Right atrium auricular region (tissue), 2 donors: ENCODE measurements at regions not wholly inside any gene's neighbourhood (a gene's known extent, or its start where the extent isn't known, plus 50 kb on each side); places are given as distances from the start of the nearest gene placed in this dataset.

Experiments used
- DNase-seq: peaks from one replicate; pipeline ENCODE4 v3.0.0-alpha.2; 2019; ENCODE audit warnings: low spot score
- H3K27ac ChIP-seq, 2 donors: fragments of 200-600 bp; sonication (generic); 1 replicate in 1 of 2; 2 replicates in 1 of 2; pipeline ENCODE4 v1.5.1; 2016 to 2019
- H3K27me3 ChIP-seq, 2 donors: fragments of 200-600 bp; sonication (generic); one replicate each; pipeline versions ENCODE4 v1.5.1 to v1.6.0; 2017 to 2019
- H3K36me3 ChIP-seq: fragments of 200-600 bp; sonication (generic); one replicate; pipeline ENCODE4 v1.5.1; 2016
- H3K4me1 ChIP-seq, 2 donors: fragments of 200-600 bp; sonication (generic); one replicate each; pipeline versions ENCODE4 v1.5.1 to v1.6.0; 2017 to 2019
- H3K4me3 ChIP-seq, 2 donors: fragments of 200-600 bp; sonication (generic); 1 replicate in 1 of 2; 2 replicates in 1 of 2; pipeline ENCODE4 v1.5.1; 2017 to 2019; ENCODE audit warnings: mild to moderate bottlenecking in 1 of 2, moderate library complexity in 1 of 2
- H3K9me3 ChIP-seq, 2 donors: fragments of 200-600 bp; sonication (generic); one replicate each; pipeline ENCODE4 v1.5.1; 2019
- TF ChIP-seq, protein P1 (sequence below), 2 donors: fragments of 200-600 bp; sonication (generic); IDR thresholded peaks; one replicate each; pipeline ENCODE4 v1.5.1; 2019; ENCODE audit warnings: antibody characterized with exemption in 2 of 2

GRCh38 chr7:17474724-17475344 lies 176.4 kb downstream of the AHR start:
- no peaks in the 10 kb centered on the region for H3K4me1 ChIP-seq
- no peaks in the 10 kb centered on the region for H3K9me3 ChIP-seq
- no peak for DNase-seq
- H3K4me3 ChIP-seq, result no peak overlapping the region
- TF ChIP-seq, protein P1, sequence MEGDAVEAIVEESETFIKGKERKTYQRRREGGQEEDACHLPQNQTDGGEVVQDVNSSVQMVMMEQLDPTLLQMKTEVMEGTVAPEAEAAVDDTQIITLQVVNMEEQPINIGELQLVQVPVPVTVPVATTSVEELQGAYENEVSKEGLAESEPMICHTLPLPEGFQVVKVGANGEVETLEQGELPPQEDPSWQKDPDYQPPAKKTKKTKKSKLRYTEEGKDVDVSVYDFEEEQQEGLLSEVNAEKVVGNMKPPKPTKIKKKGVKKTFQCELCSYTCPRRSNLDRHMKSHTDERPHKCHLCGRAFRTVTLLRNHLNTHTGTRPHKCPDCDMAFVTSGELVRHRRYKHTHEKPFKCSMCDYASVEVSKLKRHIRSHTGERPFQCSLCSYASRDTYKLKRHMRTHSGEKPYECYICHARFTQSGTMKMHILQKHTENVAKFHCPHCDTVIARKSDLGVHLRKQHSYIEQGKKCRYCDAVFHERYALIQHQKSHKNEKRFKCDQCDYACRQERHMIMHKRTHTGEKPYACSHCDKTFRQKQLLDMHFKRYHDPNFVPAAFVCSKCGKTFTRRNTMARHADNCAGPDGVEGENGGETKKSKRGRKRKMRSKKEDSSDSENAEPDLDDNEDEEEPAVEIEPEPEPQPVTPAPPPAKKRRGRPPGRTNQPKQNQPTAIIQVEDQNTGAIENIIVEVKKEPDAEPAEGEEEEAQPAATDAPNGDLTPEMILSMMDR (IDR thresholded peaks at IDR 0.05), result no peak
- no peaks in the 10 kb centered on the region for H3K27me3 ChIP-seq
- no peaks in the 10 kb centered on the region for H3K36me3 ChIP-seq
- no peak overlapping the region for H3K27ac ChIP-seq

- H3K27ac ChIP-seq, result no peak overlapping the region
- no peak for DNase-seq
- TF ChIP-seq, protein P1 (IDR thresholded peaks at IDR 0.05), result no peak
- no peaks in the 10 kb centered on the region for H3K27me3 ChIP-seq
- no peaks in the 10 kb centered on the region for H3K9me3 ChIP-seq
- H3K4me3 ChIP-seq, result no peak overlapping the region
- no peaks in the 10 kb centered on the region for H3K36me3 ChIP-seq
- H3K4me1 ChIP-seq, result no peaks in the 10 kb centered on the region
Observed at GRCh38 chr7:17477182-17477581, 178.7 kb downstream of the AHR start.

- no peaks in the 10 kb centered on the region for H3K36me3 ChIP-seq
- no peak for DNase-seq
- H3K27ac ChIP-seq, result no peak overlapping the region
- TF ChIP-seq, protein P1 (IDR thresholded peaks at IDR 0.05), result no peak
- H3K27me3 ChIP-seq, result no peaks in the 10 kb centered on the region
- no peaks in the 10 kb centered on the region for H3K4me1 ChIP-seq
- no peak overlapping the region for H3K4me3 ChIP-seq
- H3K9me3 ChIP-seq, result no peaks in the 10 kb centered on the region
Observed at GRCh38 chr7:17481118-17481517, 182.7 kb downstream of the AHR start.

DNA sequence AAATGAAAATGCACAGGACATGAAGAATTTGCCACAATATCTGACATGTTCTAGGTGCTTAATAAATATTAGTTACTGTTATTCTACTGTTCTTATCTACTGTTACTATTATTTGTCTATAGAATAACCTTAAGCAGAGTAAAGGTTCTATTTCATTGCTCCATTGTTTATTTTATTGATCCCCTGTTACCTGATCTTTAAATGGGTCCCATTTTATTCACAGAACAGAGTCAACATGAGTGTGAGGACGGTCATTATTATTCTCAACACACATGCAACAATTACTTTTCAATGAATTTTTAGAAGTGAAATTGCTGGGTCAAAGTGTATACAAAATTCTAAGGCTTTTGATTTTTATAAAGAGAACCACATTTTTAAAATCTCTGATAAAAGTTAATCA lies 186.9 kb downstream of the AHR start:
- H3K9me3 ChIP-seq, result no peaks in the 10 kb centered on the region
- TF ChIP-seq, protein P1 (IDR thresholded peaks at IDR 0.05), result no peak
- no peak overlapping the region for H3K27ac ChIP-seq
- no peak for DNase-seq
- no peak overlapping the region for H3K4me3 ChIP-seq
- H3K36me3 ChIP-seq, result no peaks in the 10 kb centered on the region
- no peaks in the 10 kb centered on the region for H3K4me1 ChIP-seq
- H3K27me3 ChIP-seq, result no peaks in the 10 kb centered on the region

DNA sequence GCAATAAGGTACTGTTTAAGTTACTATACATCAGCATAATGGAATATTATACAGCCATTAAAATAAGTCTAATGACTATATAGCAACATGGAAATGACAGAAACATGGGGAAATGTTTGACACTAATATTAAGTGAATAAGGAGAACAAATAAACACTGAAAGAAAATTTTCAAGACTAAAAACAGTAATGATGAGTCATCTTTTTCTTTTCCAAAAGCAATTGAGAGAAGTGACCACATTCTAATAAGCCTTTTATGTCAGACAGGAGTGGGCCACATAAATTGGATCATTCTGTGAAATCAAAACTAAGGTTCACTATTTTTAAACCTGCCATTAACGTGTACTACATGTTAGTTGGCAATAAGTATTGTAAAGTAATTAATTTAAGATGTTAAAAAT lies 187.5 kb downstream of the AHR start:
- H3K9me3 ChIP-seq, result no peaks in the 10 kb centered on the region
- no peaks in the 10 kb centered on the region for H3K36me3 ChIP-seq
- no peak overlapping the region for H3K4me3 ChIP-seq
- TF ChIP-seq, protein P1 (IDR thresholded peaks at IDR 0.05), result no peak
- no peak overlapping the region for H3K27ac ChIP-seq
- H3K4me1 ChIP-seq, result no peaks in the 10 kb centered on the region
- no peak for DNase-seq
- no peaks in the 10 kb centered on the region for H3K27me3 ChIP-seq

DNA sequence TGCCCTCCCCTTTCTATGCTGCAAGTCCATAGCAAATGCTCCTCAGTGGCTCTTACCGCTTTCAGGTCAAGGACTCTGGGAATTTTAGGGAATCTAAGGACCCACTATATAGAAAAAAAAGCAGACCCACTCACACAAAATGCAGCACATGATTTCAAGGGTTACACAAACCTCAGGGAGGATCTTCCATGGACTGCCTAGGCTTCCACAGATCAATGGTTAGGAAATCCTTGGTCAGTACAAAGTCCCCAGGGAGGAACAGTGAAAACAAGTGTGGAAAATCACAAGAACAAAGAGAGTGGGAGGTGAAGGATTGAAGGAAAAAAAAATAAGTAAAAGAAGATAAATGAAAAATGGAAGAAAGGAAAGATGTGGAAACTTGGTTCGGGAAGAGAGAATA lies 188.4 kb downstream of the AHR start:
- Histone ChIP-seq H3K4me1 (no peaks in the 10 kb centered on the region), H3K27ac (no peak overlapping the region), H3K4me3 (no peak overlapping the region), H3K9me3 (no peaks in the 10 kb centered on the region), H3K36me3 (no peaks in the 10 kb centered on the region), H3K27me3 (no peaks in the 10 kb centered on the region)
- DNase-seq, result no peak
- TF ChIP-seq, protein P1 (IDR thresholded peaks at IDR 0.05), result no peak
